ENCODE measurements at regions not wholly inside any gene's neighbourhood (a gene's known extent, or its start where the extent isn't known, plus 50 kb on each side); places are given as distances from the start of the nearest gene placed in this dataset.
"Not testable (repeated sequence)": the region's sequence is repeated elsewhere in the genome, so short reads cannot be mapped to it uniquely, and the experiment has no call there.

GRCh38 chr13:104949840-104950740, 1585.4 kb downstream of the EFNB2 start:
- Histone ChIP-seq H3K9me3 (no peaks in the 10 kb centered on the region), H3K27ac (no peak overlapping the region), H3K4me1 (no peaks in the 10 kb centered on the region), H3K27me3 (no peaks in the 10 kb centered on the region), H3K36me3 (no peaks in the 10 kb centered on the region), H3K4me3 (no peak overlapping the region)
- intact Hi-C loops (cut with DNase I), result no loop called here
- no peak for TF ChIP-seq CTCF (IDR thresholded peaks at IDR 0.05)
- DNase-seq (ENCODE audit: low spot score in 2 of 2), result no peak

GRCh38 chr13:104944176-104944575, 1591.3 kb downstream of the EFNB2 start:
- no peak for TF ChIP-seq CTCF (IDR thresholded peaks at IDR 0.05)
- Histone ChIP-seq H3K4me3 (no peak overlapping the region), H3K27me3 (no peaks in the 10 kb centered on the region), H3K27ac (no peak overlapping the region), H3K9me3 (no peaks in the 10 kb centered on the region), H3K4me1 (no peaks in the 10 kb centered on the region), H3K36me3 (no peaks in the 10 kb centered on the region)
- no peak for DNase-seq (ENCODE audit: low spot score in 2 of 2)
- intact Hi-C loops (cut with DNase I), result no loop called here

GRCh38 chr13:104943331-104943730, 1592.1 kb downstream of the EFNB2 start:
- Histone ChIP-seq H3K27me3 (no peaks in the 10 kb centered on the region), H3K4me3 (no peak overlapping the region), H3K36me3 (no peaks in the 10 kb centered on the region), H3K4me1 (no peaks in the 10 kb centered on the region), H3K27ac (no peak overlapping the region), H3K9me3 (no peaks in the 10 kb centered on the region)
- DNase-seq (ENCODE audit: low spot score in 2 of 2), result no peak
- no peak for TF ChIP-seq CTCF (IDR thresholded peaks at IDR 0.05)
- intact Hi-C loops (cut with DNase I), result no loop called here

GRCh38 chr13:104937881-104938280, 1597.6 kb downstream of the EFNB2 start:
- Histone ChIP-seq H3K9me3 (no peaks in the 10 kb centered on the region), H3K27me3 (no peaks in the 10 kb centered on the region), H3K27ac (no peak overlapping the region), H3K4me3 (no peak overlapping the region), H3K36me3 (no peaks in the 10 kb centered on the region), H3K4me1 (no peaks in the 10 kb centered on the region)
- intact Hi-C loops (cut with DNase I), result no loop called here
- no peak for DNase-seq (ENCODE audit: low spot score in 2 of 2)
- no peak for TF ChIP-seq CTCF (IDR thresholded peaks at IDR 0.05)

- intact Hi-C loops (cut with DNase I), result no loop called here
- H3K4me1 ChIP-seq, result no peaks in the 10 kb centered on the region
- TF ChIP-seq CTCF (IDR thresholded peaks at IDR 0.05), result no peak
- H3K27ac ChIP-seq, result no peak overlapping the region
- H3K9me3 ChIP-seq, result no peaks in the 10 kb centered on the region
- no peaks in the 10 kb centered on the region for H3K27me3 ChIP-seq
- H3K4me3 ChIP-seq, result no peak overlapping the region
- no peak for DNase-seq (ENCODE audit: low spot score in 2 of 2)
- H3K36me3 ChIP-seq, result no peaks in the 10 kb centered on the region
These were observed 1599.2 kb downstream of the EFNB2 start for GRCh38 chr13:104936304-104936703.

GRCh38 chr13:104920513-104920912, 1614.9 kb downstream of the EFNB2 start:
- H3K4me1 ChIP-seq; H3K4me3 ChIP-seq; H3K27ac ChIP-seq; DNase-seq (ENCODE audit: low spot score in 2 of 2); H3K27me3 ChIP-seq; H3K36me3 ChIP-seq; intact Hi-C loops (cut with DNase I); H3K9me3 ChIP-seq: not testable (repeated sequence)

Measured in ascending aorta (tissue), 2 donors.